H9 (cell line): ENCODE measurements at regions not wholly inside any gene's neighbourhood (a gene's known extent, or its start where the extent isn't known, plus 50 kb on each side); places are given as distances from the start of the nearest gene placed in this dataset.

Experiments
- DNase-seq: peaks from one replicate; pipeline ENCODE4 v3.0.0-alpha.2; 2017
- H2AFZ ChIP-seq: one replicate; pipeline ENCODE4 v1.6.1; 2013; ENCODE audit warnings: mild to moderate bottlenecking, low read length, control low read depth, moderate library complexity
- H2AK5ac ChIP-seq: 2 replicates; pipeline ENCODE4 v1.6.1; 2013; ENCODE audit warnings: low read length, control low read depth, mixed read lengths; ENCODE audit not compliant: insufficient read length
- H2BK120ac ChIP-seq: one replicate; pipeline ENCODE4 v1.6.1; 2013; ENCODE audit warnings: low read depth, mild to moderate bottlenecking, low read length, control low read depth, inconsistent platforms; ENCODE audit not compliant: poor library complexity, severe bottlenecking
- H2BK12ac ChIP-seq: 2 replicates; pipeline ENCODE4 v1.6.1; 2013; ENCODE audit warnings: low read length, control low read depth, mixed read lengths, low read depth; ENCODE audit not compliant: insufficient read length
- H2BK15ac ChIP-seq: 2 replicates; pipeline ENCODE4 v1.6.1; 2013; ENCODE audit warnings: low read depth, low read length, control low read depth
- H2BK20ac ChIP-seq: one replicate; pipeline ENCODE4 v1.6.1; 2013; ENCODE audit warnings: low read depth, mild to moderate bottlenecking, low read length, control low read depth, inconsistent platforms; ENCODE audit not compliant: poor library complexity, severe bottlenecking
- H2BK5ac ChIP-seq: 2 replicates; pipeline ENCODE4 v1.6.1; 2013; ENCODE audit warnings: low read length, control low read depth, mixed read lengths; ENCODE audit not compliant: insufficient read length
- H3K14ac ChIP-seq: 2 replicates; pipeline ENCODE4 v1.6.1; 2013; ENCODE audit warnings: low read length, control low read depth; ENCODE audit not compliant: insufficient read depth
- H3K18ac ChIP-seq: 2 replicates; pipeline ENCODE4 v1.6.1; 2013; ENCODE audit warnings: low read depth, mild to moderate bottlenecking, mixed read lengths, low read length, control low read depth; ENCODE audit not compliant: insufficient read length
- H3K23ac ChIP-seq: 2 replicates; pipeline ENCODE4 v1.6.1; 2013; ENCODE audit warnings: low read length, control low read depth, mixed read lengths, low read depth; ENCODE audit not compliant: insufficient read length
- H3K23me2 ChIP-seq: 2 replicates; pipeline ENCODE4 v1.6.1; 2013; ENCODE audit warnings: low read depth, mild to moderate bottlenecking, mixed read lengths, low read length, control low read depth; ENCODE audit not compliant: insufficient read length, poor library complexity, severe bottlenecking
- H3K27ac ChIP-seq: 2 replicates; pipeline ENCODE4 v1.5.1; 2013; ENCODE audit warnings: low read length, control low read depth, mixed read lengths, low read depth; ENCODE audit not compliant: insufficient read length
- H3K27me3 ChIP-seq: 2 replicates; pipeline ENCODE4 v1.6.1; 2013; ENCODE audit warnings: low read length, control low read depth, inconsistent platforms; ENCODE audit not compliant: insufficient read depth
- H3K4ac ChIP-seq: 2 replicates; pipeline ENCODE4 v1.6.1; 2013; ENCODE audit warnings: low read depth, mild to moderate bottlenecking, control low read depth, inconsistent platforms, low read length, moderate library complexity
- H3K4me1 ChIP-seq: 2 replicates; pipeline ENCODE4 v1.6.1; 2013; ENCODE audit warnings: low read length, control low read depth, inconsistent platforms; ENCODE audit not compliant: insufficient read depth
- H3K4me2 ChIP-seq: 2 replicates; pipeline ENCODE4 v1.6.1; 2013; ENCODE audit warnings: low read length, control low read depth, mixed read lengths; ENCODE audit not compliant: insufficient read length, insufficient read depth
- H3K56ac ChIP-seq: 2 replicates; pipeline ENCODE4 v1.6.1; 2013; ENCODE audit warnings: low read depth, mild to moderate bottlenecking, mixed read lengths, low read length, control low read depth; ENCODE audit not compliant: insufficient read length
- H3K79me1 ChIP-seq: 2 replicates; pipeline ENCODE4 v1.6.1; 2013; ENCODE audit warnings: low read depth, mild to moderate bottlenecking, moderate library complexity, low read length, control low read depth, inconsistent platforms; ENCODE audit not compliant: insufficient read depth, poor library complexity, severe bottlenecking
- H3K79me2 ChIP-seq: 2 replicates; pipeline ENCODE4 v1.6.1; 2013; ENCODE audit warnings: low read length, control low read depth, inconsistent platforms; ENCODE audit not compliant: insufficient read depth
- H3K9ac ChIP-seq: 2 replicates; pipeline ENCODE4 v1.6.1; 2013; ENCODE audit warnings: low read length, control low read depth, mixed read lengths; ENCODE audit not compliant: insufficient read length; ENCODE audit errors: extremely low read depth
- H3K9me3 ChIP-seq: one replicate; pipeline ENCODE4 v1.6.1; 2013; ENCODE audit warnings: low read depth, low read length, inconsistent platforms; ENCODE audit not compliant: control insufficient read depth
- H3T11ph ChIP-seq: one replicate; pipeline ENCODE4 v1.6.1; 2013; ENCODE audit warnings: mild to moderate bottlenecking, low read length, control low read depth, inconsistent platforms
- H4K20me1 ChIP-seq: one replicate; pipeline ENCODE4 v1.6.1; 2013; ENCODE audit not compliant: control insufficient read depth, insufficient read length, insufficient read depth
- H4K5ac ChIP-seq: 2 replicates; pipeline ENCODE4 v1.6.1; 2013; ENCODE audit warnings: low read depth, mild to moderate bottlenecking, mixed read lengths, low read length, control low read depth; ENCODE audit not compliant: insufficient read length
- H4K8ac ChIP-seq: replicated peaks from 2 replicates; pipeline ENCODE4 v1.6.1; 2013; ENCODE audit warnings: low read length, control low read depth, mixed read lengths, low read depth; ENCODE audit not compliant: insufficient read length
- H4K91ac ChIP-seq: 2 replicates; pipeline ENCODE4 v1.6.1; 2013; ENCODE audit warnings: low read depth, mild to moderate bottlenecking, moderate library complexity, mixed read lengths, low read length, control low read depth; ENCODE audit not compliant: insufficient read length
- H3K27ac Mint-ChIP-seq, 3 experiments: 2 replicates in 2 of 3; 3 replicates in 1 of 3; pipeline ENCODE4 v1.8.0; 2020 to 2021; ENCODE audit warnings: mixed read lengths in 3 of 3, mild to moderate bottlenecking in 1 of 3, moderate library complexity in 1 of 3
- H3K27me3 Mint-ChIP-seq: 2 replicates; pipeline ENCODE4 v1.8.0; 2021; ENCODE audit warnings: low read depth, mild to moderate bottlenecking, moderate library complexity, mixed read lengths
- H3K36me3 Mint-ChIP-seq, 3 experiments: 2 replicates in 2 of 3; 3 replicates in 1 of 3; pipeline ENCODE4 v1.8.0; 2020 to 2021; ENCODE audit warnings: low read depth in 3 of 3, mixed read lengths in 3 of 3; ENCODE audit not compliant: insufficient read depth in 1 of 3
- H3K4me1 Mint-ChIP-seq, 2 experiments: 2 replicates each; pipeline ENCODE4 v1.8.0; 2020; ENCODE audit warnings: mixed read lengths in 2 of 2
- H3K4me3 Mint-ChIP-seq, 2 experiments: 2 replicates in 1 of 2; 3 replicates in 1 of 2; pipeline ENCODE4 v1.8.0; 2020 to 2021; ENCODE audit warnings: mild to moderate bottlenecking in 2 of 2, mixed read lengths in 2 of 2, moderate library complexity in 1 of 2
- H3K9me3 Mint-ChIP-seq, 2 experiments: 2 replicates in 1 of 2; 3 replicates in 1 of 2; pipeline ENCODE4 v1.8.0; 2020; ENCODE audit warnings: mild to moderate bottlenecking in 2 of 2, mixed read lengths in 2 of 2, moderate library complexity in 1 of 2
- CTCF ChIP-seq: fragments of 200-600 bp; sonication (generic); conservative IDR thresholded peaks from 3 replicates; pipeline ENCODE4 v1.8.0; 2021; ENCODE audit warnings: antibody characterized with exemption, mild to moderate bottlenecking
- WGBS: extraction: QIAGEN DNeasy Blood & Tissue Kit; methylation state at CpG from one replicate; pipeline ENCODE4 v1.1.7; 2013; ENCODE audit warnings: missing lambda C conversion rate, low lambda C conversion rate, mixed read lengths; ENCODE audit not compliant: insufficient read length; ENCODE audit errors: extremely low coverage; 5-methylcytosine and 5-hydroxymethylcytosine counted together

- Histone ChIP-seq H3K79me1 (no peaks in the 10 kb centered on the region), H4K5ac (no peak overlapping the region), H3K27me3 (no peaks in the 10 kb centered on the region), H3K27ac (no peak overlapping the region), H3K56ac (no peak overlapping the region), H3K4me1 (no peaks in the 10 kb centered on the region), H3K23ac (no peak overlapping the region), H4K91ac (no peak overlapping the region), H4K8ac (no peak overlapping the region), H2BK20ac (no peak overlapping the region), H2BK15ac (no peak overlapping the region), H3K14ac (no peak overlapping the region), H3K4me2 (no peak overlapping the region), H3K4ac (no peak overlapping the region), H2AK5ac (no peak overlapping the region), H2BK5ac (no peak overlapping the region), H3K9ac (no peak overlapping the region), H2BK12ac (no peak overlapping the region), H3K23me2 (no peaks in the 10 kb centered on the region), H3K9me3 (no peaks in the 10 kb centered on the region), H3K79me2 (no peaks in the 10 kb centered on the region), H4K20me1 (no peaks in the 10 kb centered on the region), H2BK120ac (no peak overlapping the region), H3T11ph (no peak overlapping the region), H3K18ac (no peak overlapping the region), H2AFZ (no peak overlapping the region)
- H3K4me3 Mint-ChIP-seq = no peak overlapping the region
- no peaks in the 10 kb centered on the region; the same call in none of the 2 replicates for H3K27me3 Mint-ChIP-seq
- H3K36me3 Mint-ChIP-seq = no peaks in the 10 kb centered on the region
- no CpG with 5 or more reads among the region's 6 CpGs for WGBS
- no peak overlapping the region for H3K27ac Mint-ChIP-seq
- no peak for TF ChIP-seq CTCF
- DNase-seq = no peak
- H3K9me3 Mint-ChIP-seq = no peaks in the 10 kb centered on the region
- 0 out of 4 replicates have a peak, but pooled peaks cover 0 to 2% of the 10 kb centered on the region in 2 experiments for H3K4me1 Mint-ChIP-seq
Observed at GRCh38 chr10:129413024-129413423, 54.0 kb upstream of the MGMT start.
